ENCODE measurements at regions not wholly inside any gene's neighbourhood (a gene's known extent, or its start where the extent isn't known, plus 50 kb on each side); places are given as distances from the start of the nearest gene placed in this dataset.

- no peak overlapping the region for H3K27ac ChIP-seq
- no peaks in the 10 kb centered on the region for H3K36me3 ChIP-seq
- ATAC-seq (no peak), DNase-seq (no peak)
- TF ChIP-seq CTCF (IDR thresholded peaks at IDR 0.05): no peak
- peaks cover 0 to 11% (median 6%) of the 10 kb centered on the region in 7 donors for H3K27me3 ChIP-seq
- H3K4me3 ChIP-seq: no peak overlapping the region
- intact Hi-C loops (cut with DNase I): no loop called here
- no peaks in the 10 kb centered on the region for H3K9me3 ChIP-seq
- no peaks in the 10 kb centered on the region for H3K4me1 ChIP-seq
- 50 to 57% methylated on average over 5 of the region's 5 CpGs for WGBS, 2 donors
These were observed 235.3 kb downstream of the PRDM2 start for GRCh38 chr1:13935336-13935735.

GRCh38 chr1:13941315-13941714 lies 241.3 kb downstream of the PRDM2 start:
- DNase-seq: no peak
- Histone ChIP-seq H3K36me3 (no peaks in the 10 kb centered on the region), H3K27me3 (peaks cover 0 to 5% (median 0%) of the 10 kb centered on the region in 7 donors), H3K4me1 (no peaks in the 10 kb centered on the region), H3K27ac (no peak overlapping the region), H3K9me3 (peaks cover 0 to 15% (median 0%) of the 10 kb centered on the region in 11 donors), H3K4me3 (no peak overlapping the region)
- 52 to 67% methylated on average over 1 of the region's 1 CpG for WGBS, 2 donors
- ATAC-seq: no peak
- intact Hi-C loops (cut with DNase I): no loop called here
- no peak for TF ChIP-seq CTCF (IDR thresholded peaks at IDR 0.05)

GRCh38 chr1:13943055-13943454 lies 243.1 kb downstream of the PRDM2 start:
- no peak for TF ChIP-seq CTCF (IDR thresholded peaks at IDR 0.05)
- DNase-seq: no peak

GRCh38 chr1:13945856-13946255 lies 245.9 kb downstream of the PRDM2 start:
- ATAC-seq: no peak
- peaks cover 0 to 13% (median 0%) of the 10 kb centered on the region in 7 donors for H3K27me3 ChIP-seq

More at GRCh38 chr1:13943055-13943454, 243.1 kb downstream of the PRDM2 start:
- Histone ChIP-seq H3K27ac (no peak overlapping the region), H3K27me3 (peaks cover 0 to 7% (median 0%) of the 10 kb centered on the region in 7 donors), H3K9me3 (peaks cover 0 to 15% (median 0%) of the 10 kb centered on the region in 11 donors), H3K4me3 (no peak overlapping the region), H3K4me1 (no peaks in the 10 kb centered on the region), H3K36me3 (no peaks in the 10 kb centered on the region)
- intact Hi-C loops (cut with DNase I): no loop called here
- ATAC-seq: no peak

More at GRCh38 chr1:13945856-13946255, 245.9 kb downstream of the PRDM2 start:
- no peak overlapping the region for H3K4me3 ChIP-seq
- no peaks in the 10 kb centered on the region for H3K4me1 ChIP-seq
- intact Hi-C loops (cut with DNase I): no loop called here
- 69 to 88% methylated on average over 2 of the region's 2 CpGs for WGBS, 2 donors
- peak overlapping the region in 1 of 10 donors; percentile 2 for H3K27ac ChIP-seq
- peaks cover 0 to 15% (median 0%) of the 10 kb centered on the region in 11 donors for H3K9me3 ChIP-seq
- no peaks in the 10 kb centered on the region for H3K36me3 ChIP-seq
- TF ChIP-seq CTCF (IDR thresholded peaks at IDR 0.05): no peak
- DNase-seq: no peak

Data from heart right ventricle (tissue), 16 donors.